Type B pancreatic cell (in vitro differentiated cells): ENCODE measurements at regions not wholly inside any gene's neighbourhood (a gene's known extent, or its start where the extent isn't known, plus 50 kb on each side); places are given as distances from the start of the nearest gene placed in this dataset.

Experiments used
- DNase-seq: peaks from one replicate; pipeline ENCODE4 v3.0.0; 2021; ENCODE audit warnings: mixed read lengths; ENCODE audit not compliant: unreplicated experiment; ENCODE audit errors: extremely low spot score
- H3K27ac Mint-ChIP-seq: 2 replicates; pipeline ENCODE4 v1.8.0; 2021; ENCODE audit warnings: mild to moderate bottlenecking, mixed read lengths
- H3K27me3 Mint-ChIP-seq: 2 replicates; pipeline ENCODE4 v1.8.0; 2021; ENCODE audit warnings: mixed read lengths
- H3K36me3 Mint-ChIP-seq: 2 replicates; pipeline ENCODE4 v1.8.0; 2021; ENCODE audit warnings: mixed read lengths
- H3K4me1 Mint-ChIP-seq: one replicate; pipeline ENCODE4 v1.8.0; 2021; ENCODE audit warnings: mixed read lengths; ENCODE audit not compliant: unreplicated experiment
- H3K4me3 Mint-ChIP-seq: 2 replicates; pipeline ENCODE4 v1.8.0; 2021; ENCODE audit warnings: mild to moderate bottlenecking, mixed read lengths
- H3K9me3 Mint-ChIP-seq: 2 replicates; pipeline ENCODE4 v1.8.0; 2021; ENCODE audit warnings: mixed read lengths
- TF ChIP-seq, protein P1 (sequence below): fragments of 200-600 bp; sonication (generic); conservative IDR thresholded peaks from 2 replicates; pipeline ENCODE4 v1.5.0; 2021; ENCODE audit warnings: antibody characterized with exemption, mild to moderate bottlenecking

DNA sequence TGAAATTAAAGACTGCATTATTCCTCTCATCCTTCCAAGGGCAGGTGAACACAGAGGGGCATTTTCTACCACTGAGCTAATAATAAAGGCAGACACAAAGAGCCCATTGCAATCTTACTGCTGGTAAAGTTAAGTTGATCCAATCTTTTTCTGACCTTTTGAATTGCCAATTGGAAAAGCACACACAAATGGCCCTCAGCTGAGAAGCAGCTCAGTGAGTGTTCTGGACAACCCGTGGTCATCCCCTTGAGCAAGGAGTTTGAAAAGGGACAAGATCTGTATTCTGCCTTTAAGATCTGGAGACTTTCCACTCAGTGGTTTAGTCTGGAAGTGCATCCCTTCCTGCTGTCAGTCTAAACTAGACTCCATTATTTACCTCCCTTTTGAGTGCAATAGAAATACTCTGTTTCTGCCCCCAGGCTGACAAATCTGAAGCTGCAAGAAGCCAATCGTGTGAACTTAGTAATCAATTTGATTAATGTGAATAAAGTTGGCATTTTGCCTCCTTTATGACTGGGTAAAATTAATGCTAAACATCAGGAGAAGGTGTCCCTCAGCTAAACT lies 835.7 kb downstream of the MAT2B start:
- Mint-ChIP-seq H3K36me3 (no peaks in the 10 kb centered on the region), H3K27ac (no peak overlapping the region), H3K4me1 (peaks cover 17% of the 10 kb centered on the region), H3K9me3 (no peaks in the 10 kb centered on the region), H3K27me3 (peaks cover 48% of the 10 kb centered on the region), H3K4me3 (no peak overlapping the region)
- TF ChIP-seq, protein P1, sequence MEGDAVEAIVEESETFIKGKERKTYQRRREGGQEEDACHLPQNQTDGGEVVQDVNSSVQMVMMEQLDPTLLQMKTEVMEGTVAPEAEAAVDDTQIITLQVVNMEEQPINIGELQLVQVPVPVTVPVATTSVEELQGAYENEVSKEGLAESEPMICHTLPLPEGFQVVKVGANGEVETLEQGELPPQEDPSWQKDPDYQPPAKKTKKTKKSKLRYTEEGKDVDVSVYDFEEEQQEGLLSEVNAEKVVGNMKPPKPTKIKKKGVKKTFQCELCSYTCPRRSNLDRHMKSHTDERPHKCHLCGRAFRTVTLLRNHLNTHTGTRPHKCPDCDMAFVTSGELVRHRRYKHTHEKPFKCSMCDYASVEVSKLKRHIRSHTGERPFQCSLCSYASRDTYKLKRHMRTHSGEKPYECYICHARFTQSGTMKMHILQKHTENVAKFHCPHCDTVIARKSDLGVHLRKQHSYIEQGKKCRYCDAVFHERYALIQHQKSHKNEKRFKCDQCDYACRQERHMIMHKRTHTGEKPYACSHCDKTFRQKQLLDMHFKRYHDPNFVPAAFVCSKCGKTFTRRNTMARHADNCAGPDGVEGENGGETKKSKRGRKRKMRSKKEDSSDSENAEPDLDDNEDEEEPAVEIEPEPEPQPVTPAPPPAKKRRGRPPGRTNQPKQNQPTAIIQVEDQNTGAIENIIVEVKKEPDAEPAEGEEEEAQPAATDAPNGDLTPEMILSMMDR = peak; percentile 57
- no peak for DNase-seq

DNA sequence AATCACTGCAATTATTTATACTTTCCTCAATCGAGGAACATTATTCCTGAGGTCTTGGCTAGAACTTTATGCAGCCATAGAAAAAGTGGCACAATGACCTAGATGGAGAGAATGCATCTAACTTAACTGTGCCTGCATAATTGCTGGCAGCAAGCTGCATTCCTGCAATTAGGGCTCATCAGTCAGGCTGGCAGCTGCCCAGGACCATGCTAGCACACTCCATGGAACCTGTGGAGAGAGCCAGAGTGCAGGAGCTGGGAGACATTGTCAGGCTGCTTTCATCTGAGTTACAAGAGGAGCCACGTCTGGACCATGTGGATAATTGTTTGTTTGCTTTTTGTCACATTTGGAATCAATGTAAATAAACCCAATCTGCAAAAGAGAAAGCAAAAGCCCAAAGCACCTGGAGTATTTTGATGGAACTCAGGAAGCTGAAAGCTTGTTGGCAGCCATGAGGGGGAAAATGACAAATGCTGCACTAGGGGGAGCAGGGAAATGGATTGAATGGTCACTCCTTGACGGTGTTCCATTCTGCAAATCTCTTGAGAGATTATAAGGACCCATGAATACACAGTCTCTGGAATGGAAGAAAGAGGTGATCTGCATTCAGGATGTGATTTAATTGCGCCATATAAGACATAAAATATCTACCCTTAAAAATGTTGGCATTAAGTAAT lies 839.9 kb downstream of the MAT2B start:
- Mint-ChIP-seq H3K27me3 (peaks cover 56% of the 10 kb centered on the region), H3K9me3 (no peaks in the 10 kb centered on the region), H3K36me3 (no peaks in the 10 kb centered on the region), H3K4me3 (no peak overlapping the region), H3K27ac (no peak overlapping the region), H3K4me1 (peaks cover 25% of the 10 kb centered on the region)
- TF ChIP-seq, protein P1 = no peak
- no peak for DNase-seq

DNA sequence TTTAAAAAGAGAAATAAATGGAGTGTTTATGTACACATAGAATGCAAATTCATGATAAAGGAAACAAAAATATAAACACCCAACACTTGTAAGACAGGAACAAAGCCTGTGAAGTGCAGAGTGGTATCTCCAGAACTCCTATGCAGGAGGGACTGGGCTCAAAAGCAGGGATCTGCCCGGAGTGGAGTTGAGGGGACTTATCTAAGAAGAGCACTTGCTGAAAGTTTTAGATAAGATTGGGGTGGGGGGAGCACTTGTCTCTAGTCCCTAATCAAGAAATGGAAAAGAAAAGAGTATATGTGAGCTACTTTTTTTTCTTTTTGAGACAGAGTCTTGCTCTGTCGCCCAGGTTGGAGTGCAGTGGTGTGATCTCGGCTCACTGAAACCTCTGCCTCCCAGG lies 840.4 kb downstream of the MAT2B start:
- Mint-ChIP-seq H3K4me1 (peaks cover 28% of the 10 kb centered on the region), H3K27me3 (peaks cover 59% of the 10 kb centered on the region), H3K4me3 (no peak overlapping the region), H3K9me3 (no peaks in the 10 kb centered on the region), H3K27ac (no peak overlapping the region), H3K36me3 (no peaks in the 10 kb centered on the region)
- DNase-seq = no peak
- TF ChIP-seq, protein P1 = no peak

DNA sequence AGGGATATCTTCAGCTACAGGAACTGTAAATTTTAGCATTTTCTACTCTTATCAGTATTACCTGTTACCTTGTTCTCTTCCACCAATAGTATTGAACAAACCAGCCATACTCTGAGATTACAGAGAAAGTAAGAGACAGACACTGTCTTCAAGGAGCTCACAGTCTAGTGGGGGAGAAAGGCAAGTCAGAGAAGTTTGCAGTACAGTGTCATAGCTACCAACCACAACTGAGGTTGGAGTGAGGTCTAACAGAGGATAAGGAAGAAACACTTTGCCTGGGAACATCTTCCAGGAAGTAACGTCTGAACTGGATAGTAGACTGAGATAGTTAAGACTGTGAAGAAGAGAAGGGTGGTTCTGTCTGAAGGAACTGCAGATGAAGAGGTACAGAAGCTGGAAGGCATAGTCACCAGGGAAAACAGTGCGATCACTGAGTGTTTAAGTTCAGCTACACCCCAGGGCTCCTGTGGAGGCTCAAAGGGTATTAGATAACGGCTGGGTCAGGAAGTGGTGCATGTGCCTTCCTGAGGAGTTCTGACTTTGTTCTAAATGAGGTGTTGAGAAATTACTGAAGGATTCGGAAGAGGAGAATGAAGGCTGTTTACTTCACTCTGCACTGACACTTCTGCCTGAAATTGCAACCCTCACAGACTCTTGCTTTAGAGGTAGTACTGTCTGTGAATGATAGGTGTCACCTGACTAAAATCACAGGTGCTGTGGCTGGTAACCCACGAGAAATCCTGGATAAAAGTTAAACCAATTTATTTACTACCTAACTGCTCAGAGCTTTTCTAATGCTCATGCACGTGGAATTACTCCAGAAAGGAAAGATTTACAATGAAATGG lies 841.6 kb downstream of the MAT2B start:
- DNase-seq = no peak

DNA sequence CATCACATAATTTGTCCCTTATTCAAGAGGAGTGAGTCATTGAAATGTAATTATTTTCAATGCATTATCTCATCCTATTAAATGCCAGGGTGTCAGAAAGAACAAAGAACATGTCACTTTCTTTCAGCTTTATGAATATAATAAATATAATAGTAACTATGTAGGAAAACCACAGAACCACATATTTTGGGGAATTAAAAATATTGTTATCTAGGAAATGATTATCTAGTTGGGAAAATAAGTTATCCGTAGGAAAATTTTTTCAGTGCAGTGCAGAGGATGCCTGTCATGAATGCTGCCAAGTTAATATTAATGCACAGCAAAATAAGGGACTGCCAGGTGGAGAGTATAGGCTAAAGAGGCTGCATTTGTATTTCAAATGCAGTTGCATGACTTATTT lies 844.8 kb downstream of the MAT2B start:
- H3K9me3 Mint-ChIP-seq = no peaks in the 10 kb centered on the region
- peaks cover 39% of the 10 kb centered on the region for H3K4me1 Mint-ChIP-seq
- no peaks in the 10 kb centered on the region for H3K36me3 Mint-ChIP-seq
- no peak for DNase-seq
- H3K4me3 Mint-ChIP-seq = no peak overlapping the region
- H3K27ac Mint-ChIP-seq = no peak overlapping the region
- TF ChIP-seq, protein P1 = no peak
- H3K27me3 Mint-ChIP-seq = peaks cover 55% of the 10 kb centered on the region

More for the DNA sequence above, 841.6 kb downstream of the MAT2B start:
- Mint-ChIP-seq H3K4me1 (peaks cover 31% of the 10 kb centered on the region), H3K27me3 (peaks cover 63% of the 10 kb centered on the region), H3K9me3 (no peaks in the 10 kb centered on the region), H3K36me3 (no peaks in the 10 kb centered on the region), H3K27ac (peak overlapping the region; percentile 3), H3K4me3 (no peak overlapping the region)
- TF ChIP-seq, protein P1 = no peak
